ENCODE measurements at regions not wholly inside any gene's neighbourhood (a gene's known extent, or its start where the extent isn't known, plus 50 kb on each side); places are given as distances from the start of the nearest gene placed in this dataset.

DNA sequence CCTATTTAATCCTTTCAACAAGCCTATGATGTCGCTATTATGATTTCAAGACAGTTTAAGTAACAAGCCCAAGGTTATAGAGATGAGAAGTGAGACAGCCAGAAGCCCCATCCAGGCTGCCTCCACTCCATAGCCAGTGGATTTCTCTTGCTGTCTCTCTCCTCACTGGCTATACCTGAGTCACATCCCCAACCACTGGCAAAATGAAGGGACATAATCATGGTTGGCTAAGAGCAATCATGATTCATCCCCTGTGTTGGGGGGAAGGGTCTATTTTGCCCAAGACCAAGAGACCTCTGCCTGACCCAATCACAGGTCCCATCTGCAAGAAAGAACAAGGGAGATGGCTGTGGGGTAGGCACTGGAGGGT is 334.9 kb upstream of the GATB start:
- TF ChIP-seq, protein P1, sequence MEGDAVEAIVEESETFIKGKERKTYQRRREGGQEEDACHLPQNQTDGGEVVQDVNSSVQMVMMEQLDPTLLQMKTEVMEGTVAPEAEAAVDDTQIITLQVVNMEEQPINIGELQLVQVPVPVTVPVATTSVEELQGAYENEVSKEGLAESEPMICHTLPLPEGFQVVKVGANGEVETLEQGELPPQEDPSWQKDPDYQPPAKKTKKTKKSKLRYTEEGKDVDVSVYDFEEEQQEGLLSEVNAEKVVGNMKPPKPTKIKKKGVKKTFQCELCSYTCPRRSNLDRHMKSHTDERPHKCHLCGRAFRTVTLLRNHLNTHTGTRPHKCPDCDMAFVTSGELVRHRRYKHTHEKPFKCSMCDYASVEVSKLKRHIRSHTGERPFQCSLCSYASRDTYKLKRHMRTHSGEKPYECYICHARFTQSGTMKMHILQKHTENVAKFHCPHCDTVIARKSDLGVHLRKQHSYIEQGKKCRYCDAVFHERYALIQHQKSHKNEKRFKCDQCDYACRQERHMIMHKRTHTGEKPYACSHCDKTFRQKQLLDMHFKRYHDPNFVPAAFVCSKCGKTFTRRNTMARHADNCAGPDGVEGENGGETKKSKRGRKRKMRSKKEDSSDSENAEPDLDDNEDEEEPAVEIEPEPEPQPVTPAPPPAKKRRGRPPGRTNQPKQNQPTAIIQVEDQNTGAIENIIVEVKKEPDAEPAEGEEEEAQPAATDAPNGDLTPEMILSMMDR (conservative IDR thresholded peaks at IDR 0.05 in 1 of 2, IDR thresholded peaks at IDR 0.05 in 1 of 2; ENCODE audit: extremely low read depth in 1 of 2, insufficient read depth in 1 of 2, low read depth in 1 of 2, low read length in 2 of 2), result no peak
- no peak for TF ChIP-seq EZH2 (IDR thresholded peaks at IDR 0.05; ENCODE audit: borderline replicate concordance, low read length)
